ENCODE measurements at regions not wholly inside any gene's neighbourhood (a gene's known extent, or its start where the extent isn't known, plus 50 kb on each side); places are given as distances from the start of the nearest gene placed in this dataset.

GRCh38 chr5:93887678-93888077 is 146.3 kb upstream of the POU5F2 start:
- DNase-seq (ENCODE audit: low read depth in 3 of 3, low spot score in 2 of 3), result no peak

- no peak for DNase-seq (ENCODE audit: low read depth in 3 of 3, low spot score in 2 of 3)
Measured at GRCh38 chr5:93886917-93887361, 145.5 kb upstream of the POU5F2 start.

DNA sequence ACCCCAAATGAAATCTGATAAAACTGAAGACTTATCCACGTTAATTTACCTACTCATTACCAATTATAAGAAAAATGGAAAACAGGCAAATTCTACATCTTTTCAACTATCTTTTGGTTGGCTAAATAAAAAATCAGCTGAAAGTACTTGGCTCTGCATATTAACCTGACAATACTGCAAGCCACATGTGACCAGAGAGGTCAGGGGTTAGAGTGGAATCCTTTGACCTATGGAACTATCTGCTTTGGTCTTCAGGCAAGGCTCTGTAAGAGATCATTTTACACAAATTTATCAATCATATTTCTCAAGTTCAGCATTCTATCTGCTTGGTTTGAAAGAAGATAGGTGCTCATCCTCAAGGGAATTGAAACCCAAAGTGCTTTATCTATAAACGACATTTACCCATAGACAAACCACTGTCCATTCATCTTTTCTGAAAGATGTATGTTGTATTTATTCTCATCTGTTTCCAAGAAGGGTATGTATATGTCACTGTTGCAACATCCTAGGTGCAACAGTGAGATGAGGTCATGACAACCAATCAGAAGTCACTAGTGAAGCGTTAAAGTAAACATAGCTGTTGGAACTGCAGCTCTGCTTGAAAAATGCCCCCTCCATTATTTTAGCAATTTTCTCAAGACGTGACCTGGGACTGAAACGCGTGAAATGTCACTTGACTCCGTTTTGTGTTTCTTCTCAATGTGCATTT is 144.9 kb upstream of the POU5F2 start:
- no peak for DNase-seq (ENCODE audit: low read depth in 3 of 3, low spot score in 2 of 3)

GRCh38 chr5:93884254-93884653 is 142.9 kb upstream of the POU5F2 start:
- DNase-seq (ENCODE audit: low read depth in 3 of 3, low spot score in 2 of 3), result no peak

DNA sequence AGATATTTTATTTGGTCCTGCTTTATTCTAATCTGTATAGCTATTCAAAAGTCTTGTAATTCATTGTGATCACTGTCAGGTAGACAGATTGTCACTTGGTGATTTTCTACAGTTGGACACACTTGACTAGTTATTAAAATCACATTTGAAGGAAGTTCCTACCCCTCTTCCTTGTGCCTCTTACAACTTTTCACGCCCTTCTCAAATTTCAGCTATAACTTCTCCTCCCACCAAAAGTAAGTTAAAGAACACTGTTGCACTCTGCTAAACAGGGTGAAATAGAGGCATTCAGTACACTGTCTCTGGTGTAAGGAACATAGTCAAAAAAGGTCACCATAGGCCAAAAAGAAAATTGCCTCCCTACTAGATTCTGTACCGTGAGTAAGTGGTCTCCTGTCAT is 142.1 kb upstream of the POU5F2 start:
- DNase-seq (ENCODE audit: low read depth in 3 of 3, low spot score in 2 of 3), result no peak

DNA sequence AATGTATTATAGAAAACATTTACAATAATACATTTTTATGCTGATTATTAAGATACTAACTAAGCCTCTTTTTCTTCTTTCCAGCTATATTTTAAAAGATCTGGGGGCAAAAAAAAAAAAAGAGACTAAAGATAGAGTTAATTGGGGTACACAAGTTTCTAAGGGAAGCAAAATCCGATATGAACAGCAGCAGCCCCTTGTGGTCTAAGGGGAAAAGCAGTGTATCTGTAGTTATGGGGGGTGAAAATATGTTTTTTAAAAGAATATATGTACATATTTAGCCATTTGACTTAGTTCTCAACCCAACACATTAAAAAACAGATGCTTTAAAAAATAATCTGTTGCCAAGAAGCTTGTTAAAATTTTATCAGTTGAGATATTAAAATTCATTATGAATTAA is 134.3 kb upstream of the POU5F2 start:
- no peak for DNase-seq (ENCODE audit: low read depth in 3 of 3, low spot score in 2 of 3)

DNA sequence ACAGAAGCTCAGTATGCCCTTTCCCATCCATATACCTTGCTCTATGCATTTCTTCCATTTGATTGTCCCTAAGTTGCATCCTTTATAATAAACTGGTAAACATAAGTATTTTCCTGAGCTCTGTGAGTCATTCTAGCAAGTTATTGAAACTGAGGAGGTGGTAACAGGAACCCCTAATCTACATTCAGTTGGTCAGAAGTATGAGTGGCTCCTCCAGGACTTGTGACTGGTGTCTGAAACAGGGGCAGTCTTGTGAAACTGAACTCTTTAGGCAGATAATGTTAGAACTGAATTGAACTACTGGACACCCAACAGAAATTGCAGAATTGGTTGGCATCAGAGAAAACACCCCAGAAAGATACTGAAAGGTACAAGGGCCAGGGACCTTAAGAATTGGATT is 133.1 kb upstream of the POU5F2 start:
- DNase-seq (ENCODE audit: low read depth in 3 of 3, low spot score in 2 of 3), result no peak

GRCh38 chr5:93874080-93874479 is 132.7 kb upstream of the POU5F2 start:
- DNase-seq (ENCODE audit: low read depth in 3 of 3, low spot score in 2 of 3), result no peak

GRCh38 chr5:93873211-93873736 is 131.9 kb upstream of the POU5F2 start:
- DNase-seq (ENCODE audit: low read depth in 3 of 3, low spot score in 2 of 3), result no peak

GRCh38 chr5:93870649-93871048 is 129.2 kb upstream of the POU5F2 start:
- no peak for DNase-seq (ENCODE audit: low read depth in 3 of 3, low spot score in 2 of 3)

GRCh38 chr5:93868851-93869250 is 127.5 kb upstream of the POU5F2 start:
- no peak for DNase-seq (ENCODE audit: low read depth in 3 of 3, low spot score in 2 of 3)

DNA sequence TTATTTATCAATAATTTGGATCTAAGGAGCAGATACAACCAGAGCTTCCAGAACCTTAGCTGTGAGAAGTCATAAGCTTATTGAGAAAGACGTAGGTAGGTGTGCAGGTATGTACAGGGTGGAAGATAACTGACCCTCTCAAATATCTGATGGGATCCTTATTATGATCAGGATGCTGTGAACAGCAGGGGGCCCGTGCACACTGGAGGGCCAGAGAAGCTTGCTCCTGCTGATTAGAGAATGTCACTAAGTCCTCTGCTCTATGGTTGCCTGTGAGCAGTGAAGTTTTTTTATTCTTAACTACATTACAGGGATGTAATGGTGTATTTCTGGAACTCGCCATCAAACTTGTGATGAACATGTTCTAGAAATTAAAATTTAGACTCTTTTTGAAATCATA is 108.9 kb upstream of the POU5F2 start:
- DNase-seq (ENCODE audit: low read depth in 3 of 3, low spot score in 2 of 3), result no peak

DNA sequence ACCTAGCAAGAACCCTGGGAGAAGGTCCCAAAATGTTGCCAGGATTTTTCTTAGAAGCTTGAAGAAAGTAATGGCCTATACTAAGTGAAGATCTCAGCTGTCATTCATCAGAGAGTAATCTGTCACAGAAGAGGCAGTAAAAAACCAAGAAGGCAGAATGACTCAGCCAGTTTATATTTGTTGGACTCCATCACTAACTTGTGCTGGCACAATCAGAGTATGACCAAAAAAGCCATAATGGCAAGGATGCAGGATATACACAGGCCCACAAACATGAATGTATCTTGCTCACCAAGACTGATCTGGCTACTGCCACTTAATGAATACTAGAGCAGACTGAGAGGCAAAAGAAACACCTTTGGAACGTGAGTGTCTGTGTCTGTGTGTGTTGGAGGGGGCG is 104.0 kb upstream of the POU5F2 start:
- DNase-seq (ENCODE audit: low read depth in 3 of 3, low spot score in 2 of 3), result no peak

DNA sequence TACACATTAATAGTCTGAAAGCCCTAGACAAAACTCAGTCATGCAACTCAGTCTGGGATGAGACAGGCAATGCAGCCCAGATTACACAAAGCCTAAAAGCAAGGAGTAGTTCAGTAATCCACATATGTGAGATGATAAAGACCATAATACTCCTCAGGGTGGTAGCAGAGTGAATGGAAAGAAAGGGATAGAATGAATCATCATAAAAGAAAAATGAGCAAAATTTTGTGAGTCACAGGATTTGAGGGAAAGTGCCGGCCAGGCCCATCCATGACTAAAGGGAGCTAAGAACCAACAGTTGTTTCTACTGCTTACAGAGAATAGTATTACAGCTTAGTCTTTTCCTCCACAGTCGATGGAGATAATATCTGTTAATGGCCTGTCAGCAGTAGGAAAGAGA is 90.0 kb upstream of the POU5F2 start:
- no peak for DNase-seq (ENCODE audit: low read depth in 3 of 3, low spot score in 2 of 3)

GRCh38 chr5:93830893-93831292 is 89.5 kb upstream of the POU5F2 start:
- DNase-seq (ENCODE audit: low read depth in 3 of 3, low spot score in 2 of 3), result no peak

DNA sequence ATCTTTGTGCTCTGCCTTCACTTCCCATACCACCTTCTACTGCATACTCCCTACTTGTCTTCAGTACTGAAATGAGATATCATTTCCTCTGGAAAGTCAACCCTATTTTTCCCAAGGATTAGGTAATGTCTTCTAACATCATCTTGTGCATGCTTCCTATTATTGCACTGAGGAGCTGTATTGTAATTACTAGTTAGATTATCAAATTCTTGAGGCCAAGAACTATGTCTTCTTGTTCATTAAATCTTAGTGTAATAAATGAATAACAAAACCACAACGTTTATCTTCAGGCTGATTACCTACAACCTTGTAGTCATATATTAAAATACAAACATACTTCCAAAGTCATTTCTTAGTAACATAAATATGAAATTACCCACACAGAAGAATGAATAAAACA is 87.9 kb upstream of the POU5F2 start:
- DNase-seq (ENCODE audit: low read depth in 3 of 3, low spot score in 2 of 3), result no peak

GRCh38 chr5:93821891-93822415 is 80.6 kb upstream of the POU5F2 start:
- no peak for DNase-seq (ENCODE audit: low read depth in 3 of 3, low spot score in 2 of 3)

GRCh38 chr5:93819668-93820067 is 78.3 kb upstream of the POU5F2 start:
- no peak for DNase-seq (ENCODE audit: low read depth in 3 of 3, low spot score in 2 of 3)

DNA sequence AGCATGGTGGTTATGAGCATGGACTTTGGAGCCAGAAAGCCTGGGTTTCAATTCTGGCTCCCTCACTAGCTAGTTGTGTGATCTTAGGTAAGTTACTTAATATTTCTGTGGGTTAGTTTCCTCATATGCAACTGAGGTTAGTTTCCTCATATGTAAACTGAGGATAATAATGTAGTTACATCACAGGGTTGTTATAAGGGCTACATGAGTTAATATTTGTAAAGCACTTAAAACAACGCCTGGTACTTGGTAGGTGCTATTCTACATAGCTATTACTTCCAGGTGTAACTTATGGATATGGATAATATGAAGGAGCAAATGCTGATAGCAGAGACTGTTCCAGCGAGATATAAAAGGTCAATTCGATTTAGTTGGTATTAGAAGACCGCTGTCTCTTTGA is 69.4 kb upstream of the POU5F2 start:
- DNase-seq (ENCODE audit: low read depth in 3 of 3, low spot score in 2 of 3), result no peak

GRCh38 chr5:93809430-93809829 is 68.0 kb upstream of the POU5F2 start:
- DNase-seq (ENCODE audit: low read depth in 3 of 3, low spot score in 2 of 3), result no peak

DNA sequence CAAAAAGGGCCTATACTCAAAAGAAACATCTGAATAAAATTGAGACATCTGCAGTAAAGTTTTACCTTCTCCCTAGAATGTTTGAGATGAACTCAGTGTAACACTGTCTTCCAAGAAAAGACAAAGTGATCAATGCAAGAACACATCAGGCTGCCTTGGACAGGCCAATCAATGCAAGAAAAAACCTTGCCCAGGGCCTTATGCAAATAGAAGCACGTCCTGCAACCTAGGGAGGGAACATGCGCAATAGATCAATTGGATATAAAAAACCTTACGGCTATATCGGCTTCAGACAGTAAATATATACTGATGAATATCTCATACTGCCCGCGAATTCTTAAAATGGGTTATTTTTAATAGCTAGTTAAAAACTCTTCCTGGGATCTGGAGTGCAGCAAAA is 66.4 kb upstream of the POU5F2 start:
- DNase-seq (ENCODE audit: low read depth in 3 of 3, low spot score in 2 of 3), result no peak

DNA sequence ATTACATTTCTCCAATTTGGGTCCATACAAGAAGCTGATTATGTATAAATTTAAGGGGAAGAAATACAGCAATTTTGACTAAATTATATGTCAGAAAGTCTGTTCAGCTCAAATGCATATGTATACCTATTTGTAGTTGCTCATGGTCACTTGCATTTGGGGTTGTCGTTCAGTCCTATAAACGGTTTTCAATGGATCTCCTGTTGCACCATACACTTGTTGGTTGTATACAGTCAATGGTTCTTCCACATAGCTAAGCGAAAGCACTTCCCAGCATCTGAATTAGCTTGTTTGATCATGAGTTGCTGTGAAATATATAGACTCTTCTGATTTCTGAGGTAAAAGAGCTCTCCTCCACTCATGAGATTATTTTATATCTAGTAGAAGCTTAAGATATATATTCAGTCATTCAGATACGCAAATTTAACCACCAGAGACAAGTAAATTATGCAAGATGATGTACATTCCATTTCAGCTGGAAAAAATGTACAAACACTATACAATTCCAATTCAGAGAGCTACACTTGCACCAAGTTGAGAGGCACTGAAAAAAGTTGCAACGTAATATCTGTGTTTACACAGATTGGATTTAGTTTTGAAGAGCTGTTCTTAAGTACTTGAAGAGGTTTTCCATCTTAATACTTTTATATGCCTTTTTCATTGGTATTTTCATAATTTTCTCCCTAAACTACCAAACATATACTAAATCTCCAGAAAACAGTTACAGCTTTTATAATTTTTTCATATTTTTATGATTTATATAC is 64.4 kb upstream of the POU5F2 start:
- no peak for DNase-seq (ENCODE audit: low read depth in 3 of 3, low spot score in 2 of 3)
